Urinary bladder (tissue), 3 donors: ENCODE measurements at regions not wholly inside any gene's neighbourhood (a gene's known extent, or its start where the extent isn't known, plus 50 kb on each side); places are given as distances from the start of the nearest gene placed in this dataset.

Experiments used
- DNase-seq: peaks from one replicate; pipeline ENCODE4 v3.0.0-alpha.2; 2015; ENCODE audit errors: extremely low spot score
- H3K27ac ChIP-seq: one replicate; pipeline ENCODE4 v1.5.1; 2013; ENCODE audit warnings: low read depth, mild to moderate bottlenecking, moderate library complexity
- H3K36me3 ChIP-seq: one replicate; pipeline ENCODE4 v1.6.1; 2013; ENCODE audit warnings: mild to moderate bottlenecking, moderate library complexity; ENCODE audit not compliant: insufficient read depth
- H3K4me1 ChIP-seq: one replicate; pipeline ENCODE4 v1.6.1; 2013; ENCODE audit warnings: mild to moderate bottlenecking, moderate library complexity; ENCODE audit not compliant: insufficient read depth
- H3K4me3 ChIP-seq: one replicate; pipeline ENCODE4 v1.5.1; 2013; ENCODE audit warnings: low read depth, low read length
- WGBS: extraction: QIAGEN DNeasy Blood & Tissue Kit; methylation state at CpG from one replicate; pipeline ENCODE4 v1.1.7; 2013; 5-methylcytosine and 5-hydroxymethylcytosine counted together
- donor health status: healthy with polysubstance abuse.
- donor health status: healthy.

- Histone ChIP-seq H3K36me3 (no peaks in the 10 kb centered on the region), H3K4me1 (no peaks in the 10 kb centered on the region), H3K27ac (no peak overlapping the region), H3K4me3 (no peak overlapping the region)
- no peak for DNase-seq
- 84% methylated on average over 4 of the region's 4 CpGs for WGBS
Observed at GRCh38 chr3:72553298-72553697, 294.9 kb downstream of the SHQ1 start.

- Histone ChIP-seq H3K4me3 (no peak overlapping the region), H3K36me3 (no peaks in the 10 kb centered on the region), H3K27ac (no peak overlapping the region), H3K4me1 (no peaks in the 10 kb centered on the region)
- WGBS: 92% methylated on average over 4 of the region's 4 CpGs
- DNase-seq: no peak
Observed at GRCh38 chr3:72550582-72551262, 297.5 kb downstream of the SHQ1 start.

- H3K4me1 ChIP-seq: no peaks in the 10 kb centered on the region
- H3K27ac ChIP-seq: no peak overlapping the region
- WGBS: 85% methylated on average over 12 of the region's 12 CpGs
- no peak for DNase-seq
- H3K4me3 ChIP-seq: no peak overlapping the region
- no peaks in the 10 kb centered on the region for H3K36me3 ChIP-seq
Observed at GRCh38 chr3:72549761-72550581, 298.3 kb downstream of the SHQ1 start.

GRCh38 chr3:72548981-72549380 is 299.3 kb downstream of the SHQ1 start:
- H3K4me1 ChIP-seq: no peaks in the 10 kb centered on the region
- no peak overlapping the region for H3K4me3 ChIP-seq
- no peak overlapping the region for H3K27ac ChIP-seq
- WGBS: 76% methylated on average over 4 of the region's 4 CpGs
- DNase-seq: no peak
- H3K36me3 ChIP-seq: no peaks in the 10 kb centered on the region

GRCh38 chr3:72548461-72548860 is 299.8 kb downstream of the SHQ1 start:
- H3K27ac ChIP-seq: no peak overlapping the region
- no peak for DNase-seq
- H3K36me3 ChIP-seq: no peaks in the 10 kb centered on the region
- H3K4me1 ChIP-seq: no peaks in the 10 kb centered on the region
- whole genome bisulfite sequencing: 4% methylated on average over 1 of the region's 1 CpG
- no peak overlapping the region for H3K4me3 ChIP-seq

GRCh38 chr3:72547183-72547582 is 301.1 kb downstream of the SHQ1 start:
- H3K27ac ChIP-seq: no peak overlapping the region
- WGBS: 90% methylated on average over 3 of the region's 3 CpGs
- H3K4me3 ChIP-seq: no peak overlapping the region
- H3K4me1 ChIP-seq: no peaks in the 10 kb centered on the region
- no peak for DNase-seq
- no peaks in the 10 kb centered on the region for H3K36me3 ChIP-seq

- H3K4me3 ChIP-seq: no peak overlapping the region
- H3K27ac ChIP-seq: no peak overlapping the region
- no peaks in the 10 kb centered on the region for H3K4me1 ChIP-seq
- H3K36me3 ChIP-seq: no peaks in the 10 kb centered on the region
- WGBS: 88% methylated on average over 4 of the region's 4 CpGs
- no peak for DNase-seq
Observed at GRCh38 chr3:72544239-72544638, 304.0 kb downstream of the SHQ1 start.

GRCh38 chr3:72543246-72543645 is 305.0 kb downstream of the SHQ1 start:
- DNase-seq: no peak
- WGBS: 87% methylated on average over 3 of the region's 3 CpGs
- Histone ChIP-seq H3K4me3 (no peak overlapping the region), H3K4me1 (no peaks in the 10 kb centered on the region), H3K27ac (no peak overlapping the region), H3K36me3 (no peaks in the 10 kb centered on the region)

- Histone ChIP-seq H3K4me1 (no peaks in the 10 kb centered on the region), H3K27ac (no peak overlapping the region), H3K4me3 (no peak overlapping the region), H3K36me3 (no peaks in the 10 kb centered on the region)
- no peak for DNase-seq
- WGBS: 90% methylated on average over 6 of the region's 6 CpGs
Observed at GRCh38 chr3:72542781-72543180, 305.5 kb downstream of the SHQ1 start.

GRCh38 chr3:72539856-72540255 is 308.4 kb downstream of the SHQ1 start:
- Histone ChIP-seq H3K27ac (no peak overlapping the region), H3K36me3 (no peaks in the 10 kb centered on the region), H3K4me1 (no peaks in the 10 kb centered on the region), H3K4me3 (no peak overlapping the region)
- 92% methylated on average over 5 of the region's 5 CpGs for WGBS
- no peak for DNase-seq

- 70% methylated on average over 6 of the region's 6 CpGs for WGBS
- H3K4me1 ChIP-seq: no peaks in the 10 kb centered on the region
- no peaks in the 10 kb centered on the region for H3K36me3 ChIP-seq
- H3K4me3 ChIP-seq: no peak overlapping the region
- H3K27ac ChIP-seq: no peak overlapping the region
- no peak for DNase-seq
Observed at GRCh38 chr3:72538070-72538745, 310.0 kb downstream of the SHQ1 start.

GRCh38 chr3:72537448-72537847 is 310.8 kb downstream of the SHQ1 start:
- no peak for DNase-seq

GRCh38 chr3:72536878-72537267 is 311.4 kb downstream of the SHQ1 start:
- WGBS: 92% methylated on average over 8 of the region's 8 CpGs

More at GRCh38 chr3:72537448-72537847, 310.8 kb downstream of the SHQ1 start:
- Histone ChIP-seq H3K4me3 (no peak overlapping the region), H3K4me1 (no peaks in the 10 kb centered on the region), H3K36me3 (no peaks in the 10 kb centered on the region), H3K27ac (no peak overlapping the region)
- WGBS: 91% methylated on average over 6 of the region's 6 CpGs

More at GRCh38 chr3:72536878-72537267, 311.4 kb downstream of the SHQ1 start:
- Histone ChIP-seq H3K36me3 (no peaks in the 10 kb centered on the region), H3K27ac (no peak overlapping the region), H3K4me3 (no peak overlapping the region), H3K4me1 (no peaks in the 10 kb centered on the region)
- DNase-seq: no peak
